ENCODE measurements at regions not wholly inside any gene's neighbourhood (a gene's known extent, or its start where the extent isn't known, plus 50 kb on each side); places are given as distances from the start of the nearest gene placed in this dataset.

GRCh38 chr3:76551739-76552138 is 488.2 kb upstream of the ROBO2 start:
- TF ChIP-seq CTCF (conservative IDR thresholded peaks at IDR 0.05; ENCODE audit: low read length) (no peak), EZH2phosphoT487 (IDR thresholded peaks at IDR 0.05; ENCODE audit: borderline replicate concordance) (no peak)

Data from Loucy (cell line).